ENCODE measurements at regions not wholly inside any gene's neighbourhood (a gene's known extent, or its start where the extent isn't known, plus 50 kb on each side); places are given as distances from the start of the nearest gene placed in this dataset.

DNA sequence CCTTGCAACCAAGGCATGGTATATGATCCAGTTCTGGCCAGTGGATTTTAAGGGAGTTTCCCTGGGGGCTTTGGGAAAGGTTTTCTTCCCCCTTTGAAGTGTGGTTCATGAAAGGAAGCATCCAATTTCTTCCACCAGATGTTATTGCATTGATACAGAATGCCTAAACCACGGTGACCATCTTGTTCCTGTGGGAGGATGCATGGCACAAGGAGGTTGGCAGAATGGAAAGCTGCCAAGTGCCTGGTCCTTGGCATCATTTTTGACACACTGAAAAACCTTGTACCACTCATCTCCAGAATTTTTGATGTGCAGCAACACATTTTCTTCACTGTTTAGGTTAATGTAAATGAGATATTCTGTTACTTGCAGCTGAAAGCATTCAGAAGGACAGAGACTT lies 55.2 kb upstream of the CXCR4 start:
- peaks cover 6% of the 10 kb centered on the region for H3K4me1 Mint-ChIP-seq (ENCODE audit: low read depth, unreplicated experiment)
- DNase-seq: no peak
- no peak overlapping the region for H3K4me3 Mint-ChIP-seq (ENCODE audit: unreplicated experiment)
- H3K27me3 Mint-ChIP-seq (ENCODE audit: unreplicated experiment): peaks cover 4% of the 10 kb centered on the region
- no peaks in the 10 kb centered on the region for H3K36me3 Mint-ChIP-seq (ENCODE audit: unreplicated experiment)
- TF ChIP-seq, protein P1, sequence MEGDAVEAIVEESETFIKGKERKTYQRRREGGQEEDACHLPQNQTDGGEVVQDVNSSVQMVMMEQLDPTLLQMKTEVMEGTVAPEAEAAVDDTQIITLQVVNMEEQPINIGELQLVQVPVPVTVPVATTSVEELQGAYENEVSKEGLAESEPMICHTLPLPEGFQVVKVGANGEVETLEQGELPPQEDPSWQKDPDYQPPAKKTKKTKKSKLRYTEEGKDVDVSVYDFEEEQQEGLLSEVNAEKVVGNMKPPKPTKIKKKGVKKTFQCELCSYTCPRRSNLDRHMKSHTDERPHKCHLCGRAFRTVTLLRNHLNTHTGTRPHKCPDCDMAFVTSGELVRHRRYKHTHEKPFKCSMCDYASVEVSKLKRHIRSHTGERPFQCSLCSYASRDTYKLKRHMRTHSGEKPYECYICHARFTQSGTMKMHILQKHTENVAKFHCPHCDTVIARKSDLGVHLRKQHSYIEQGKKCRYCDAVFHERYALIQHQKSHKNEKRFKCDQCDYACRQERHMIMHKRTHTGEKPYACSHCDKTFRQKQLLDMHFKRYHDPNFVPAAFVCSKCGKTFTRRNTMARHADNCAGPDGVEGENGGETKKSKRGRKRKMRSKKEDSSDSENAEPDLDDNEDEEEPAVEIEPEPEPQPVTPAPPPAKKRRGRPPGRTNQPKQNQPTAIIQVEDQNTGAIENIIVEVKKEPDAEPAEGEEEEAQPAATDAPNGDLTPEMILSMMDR (IDR thresholded peaks at IDR 0.05; ENCODE audit: partially characterized antibody, unreplicated experiment): no peak
- H3K27ac Mint-ChIP-seq (ENCODE audit: unreplicated experiment): no peak overlapping the region
- no peaks in the 10 kb centered on the region for H3K9me3 Mint-ChIP-seq (ENCODE audit: unreplicated experiment)

DNA sequence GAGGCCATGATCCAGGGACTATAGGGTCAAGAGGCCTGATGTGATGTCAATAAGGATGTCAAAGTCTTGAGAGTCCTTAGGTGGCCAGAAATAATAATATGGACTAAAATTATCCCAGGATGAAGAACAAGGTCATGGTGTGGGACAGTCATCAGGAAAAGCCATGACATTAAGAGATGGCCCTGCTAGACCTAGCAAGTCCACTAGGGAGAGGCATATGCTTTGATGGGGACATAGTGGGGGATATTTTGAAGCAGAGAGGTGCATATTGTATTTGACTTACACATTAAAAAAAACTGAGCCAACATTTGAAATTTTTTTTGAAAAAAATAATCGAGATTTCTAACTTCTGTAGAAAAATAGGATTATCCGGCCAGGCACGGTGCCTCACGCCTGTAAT lies 53.3 kb upstream of the CXCR4 start:
- no peak overlapping the region for H3K27ac Mint-ChIP-seq (ENCODE audit: unreplicated experiment)

DNA sequence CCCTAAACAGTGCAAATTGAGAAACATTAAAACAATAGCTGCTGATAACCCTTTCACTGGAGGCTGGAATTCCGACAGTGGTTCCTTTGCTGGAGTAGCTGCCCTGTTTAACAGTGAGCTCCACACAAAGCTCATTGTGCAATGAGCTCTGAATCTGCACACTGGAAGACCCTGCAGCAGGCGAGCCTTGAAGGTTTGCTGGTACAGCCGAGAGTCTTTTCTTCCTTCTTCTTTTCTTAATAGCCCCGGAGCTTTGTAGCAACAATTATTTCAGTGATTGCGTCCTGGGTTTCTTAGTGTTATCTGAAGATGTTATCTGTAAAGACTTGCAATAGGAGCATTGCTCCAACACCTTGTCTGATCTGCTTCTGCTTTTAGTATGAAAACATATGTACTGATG lies 50.8 kb upstream of the CXCR4 start:
- Mint-ChIP-seq H3K27ac (ENCODE audit: unreplicated experiment) (no peak overlapping the region), H3K36me3 (ENCODE audit: unreplicated experiment) (peaks cover 3% of the 10 kb centered on the region), H3K9me3 (ENCODE audit: unreplicated experiment) (peaks cover 1% of the 10 kb centered on the region), H3K4me3 (ENCODE audit: unreplicated experiment) (no peak overlapping the region), H3K27me3 (ENCODE audit: unreplicated experiment) (peaks cover 4% of the 10 kb centered on the region), H3K4me1 (ENCODE audit: low read depth, unreplicated experiment) (peaks cover 9% of the 10 kb centered on the region)
- no peak for DNase-seq
- TF ChIP-seq, protein P1 (IDR thresholded peaks at IDR 0.05; ENCODE audit: partially characterized antibody, unreplicated experiment): no peak

More for the DNA sequence above, 53.3 kb upstream of the CXCR4 start:
- no peak for DNase-seq
- peaks cover 11% of the 10 kb centered on the region for H3K4me1 Mint-ChIP-seq (ENCODE audit: low read depth, unreplicated experiment)
- H3K9me3 Mint-ChIP-seq (ENCODE audit: unreplicated experiment): no peaks in the 10 kb centered on the region
- no peak overlapping the region for H3K4me3 Mint-ChIP-seq (ENCODE audit: unreplicated experiment)
- no peaks in the 10 kb centered on the region for H3K36me3 Mint-ChIP-seq (ENCODE audit: unreplicated experiment)
- H3K27me3 Mint-ChIP-seq (ENCODE audit: unreplicated experiment): peaks cover 4% of the 10 kb centered on the region
- TF ChIP-seq, protein P1 (IDR thresholded peaks at IDR 0.05; ENCODE audit: partially characterized antibody, unreplicated experiment): no peak

DNA sequence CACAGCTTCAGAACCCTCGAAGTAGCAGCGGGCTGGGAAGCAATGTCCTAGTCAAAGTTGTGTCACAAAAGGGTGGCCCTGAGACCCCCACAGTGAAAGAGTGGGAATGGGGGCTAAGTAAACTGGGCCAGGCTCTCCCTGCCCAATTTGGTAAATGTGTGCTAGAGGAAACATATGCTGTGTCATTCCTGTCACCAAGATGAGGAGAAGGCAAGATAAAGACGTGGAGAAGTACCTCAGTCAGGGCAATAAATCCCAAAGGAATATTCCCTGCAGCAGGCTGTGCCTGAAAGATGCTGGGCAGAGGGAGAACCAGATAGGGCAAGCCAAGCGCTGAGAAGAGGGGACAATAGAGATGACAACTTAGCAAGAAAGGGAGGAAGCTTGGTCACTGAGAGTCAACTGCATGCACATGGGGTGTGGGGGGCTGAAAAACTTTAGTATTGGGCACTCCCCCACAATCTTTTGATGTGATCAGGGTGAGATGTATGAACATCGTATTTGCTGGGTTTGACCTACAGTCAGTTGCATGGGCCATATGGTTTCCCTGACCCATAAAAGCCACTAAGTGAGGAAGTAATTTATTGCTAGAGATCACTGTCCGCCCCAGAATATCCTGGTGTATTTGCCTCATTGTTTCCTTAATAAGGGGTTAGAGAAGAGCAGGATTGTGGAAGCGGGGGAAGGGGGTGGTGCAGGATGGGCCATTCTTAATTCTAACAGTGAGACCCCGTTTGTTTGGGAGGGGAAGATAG lies 49.9 kb upstream of the CXCR4 start:
- TF ChIP-seq, protein P1 (IDR thresholded peaks at IDR 0.05; ENCODE audit: partially characterized antibody, unreplicated experiment): no peak

More for the DNA sequence above, 49.9 kb upstream of the CXCR4 start:
- DNase-seq: no peak
- Mint-ChIP-seq H3K27ac (ENCODE audit: unreplicated experiment) (no peak overlapping the region), H3K27me3 (ENCODE audit: unreplicated experiment) (peaks cover 4% of the 10 kb centered on the region), H3K4me1 (ENCODE audit: low read depth, unreplicated experiment) (peaks cover 9% of the 10 kb centered on the region), H3K4me3 (ENCODE audit: unreplicated experiment) (no peak overlapping the region), H3K36me3 (ENCODE audit: unreplicated experiment) (peaks cover 3% of the 10 kb centered on the region), H3K9me3 (ENCODE audit: unreplicated experiment) (peaks cover 1% of the 10 kb centered on the region)
